ENCODE measurements at regions not wholly inside any gene's neighbourhood (a gene's known extent, or its start where the extent isn't known, plus 50 kb on each side); places are given as distances from the start of the nearest gene placed in this dataset.

GRCh38 chr13:21980049-21980448, 309.2 kb downstream of the FGF9 start:
- DNase-seq: no peak
- TF ChIP-seq GATA1 (IDR thresholded peaks at IDR 0.05; ENCODE audit: low read depth, low read length) (no peak), POLR2A (IDR thresholded peaks at IDR 0.05; ENCODE audit: low read length) (no peak)

- no peak for DNase-seq
- TF ChIP-seq POLR2A (IDR thresholded peaks at IDR 0.05; ENCODE audit: low read length) (no peak), GATA1 (IDR thresholded peaks at IDR 0.05; ENCODE audit: low read depth, low read length) (no peak)
These were observed 313.3 kb downstream of the FGF9 start for GRCh38 chr13:21984156-21984555.

- DNase-seq: no peak
- TF ChIP-seq POLR2A (IDR thresholded peaks at IDR 0.05; ENCODE audit: low read length) (no peak), GATA1 (IDR thresholded peaks at IDR 0.05; ENCODE audit: low read depth, low read length) (no peak)
These were observed 315.7 kb downstream of the FGF9 start for GRCh38 chr13:21986602-21987001.

DNA sequence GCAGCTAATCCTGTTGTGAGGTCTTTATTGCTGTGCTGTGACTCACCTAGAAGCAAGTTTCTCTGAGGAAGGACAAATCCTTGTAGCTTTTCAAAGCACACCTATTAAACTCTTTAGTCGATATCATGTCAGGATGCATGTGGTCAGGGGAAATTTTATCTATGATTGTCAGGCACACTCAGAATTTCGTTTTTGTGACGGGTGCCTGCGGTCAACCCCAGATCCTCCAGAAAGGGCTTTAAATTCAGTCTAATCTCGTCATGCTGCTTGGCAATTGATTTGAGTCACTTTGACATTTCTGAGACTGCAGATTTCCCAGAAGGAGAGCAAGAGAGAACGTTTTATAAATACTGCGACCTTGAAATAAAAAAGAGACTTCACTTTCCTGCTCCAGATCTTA, 316.9 kb downstream of the FGF9 start:
- DNase-seq: no peak
- TF ChIP-seq GATA1 (IDR thresholded peaks at IDR 0.05; ENCODE audit: low read depth, low read length): no peak
- no peak for TF ChIP-seq POLR2A (IDR thresholded peaks at IDR 0.05; ENCODE audit: low read length)

DNA sequence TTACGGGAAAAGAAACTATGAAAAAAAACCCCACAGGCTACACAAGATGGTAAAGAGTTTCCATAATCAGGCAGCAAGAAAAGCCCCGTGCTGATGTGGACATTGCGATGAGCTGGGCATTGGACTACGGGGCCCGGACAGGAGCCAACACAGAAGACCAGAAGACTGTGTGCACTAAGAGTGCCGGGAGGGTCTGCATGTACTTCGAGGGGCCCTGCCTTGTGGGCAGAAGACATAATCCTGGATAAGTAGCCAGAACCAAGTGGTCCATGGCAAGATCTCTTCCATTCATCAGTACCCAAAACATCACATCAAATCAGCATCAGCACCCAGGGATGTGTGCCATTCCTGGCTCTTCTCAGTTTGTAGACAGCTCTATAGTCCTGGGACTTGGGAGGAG, 317.8 kb downstream of the FGF9 start:
- TF ChIP-seq GATA1 (IDR thresholded peaks at IDR 0.05; ENCODE audit: low read depth, low read length) (no peak), POLR2A (IDR thresholded peaks at IDR 0.05; ENCODE audit: low read length) (no peak)

DNA sequence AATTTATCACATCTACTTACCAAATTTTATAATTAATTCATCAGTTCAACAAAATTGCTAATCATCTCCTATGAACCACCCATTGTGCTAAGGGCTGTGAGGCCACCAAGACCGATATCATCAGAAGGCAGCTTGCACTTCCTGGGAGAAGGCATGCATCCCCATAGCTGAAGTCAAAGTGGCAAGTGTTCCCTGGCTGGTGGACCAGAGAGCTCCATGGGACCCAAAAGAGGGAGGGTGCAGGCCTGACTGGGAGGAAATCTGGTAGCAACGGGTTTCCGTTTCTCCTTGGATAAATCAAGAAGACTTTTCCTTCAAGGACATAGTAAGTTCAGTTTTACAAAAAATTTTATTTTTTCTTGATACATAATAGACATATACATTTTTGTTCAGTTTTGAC, 325.2 kb downstream of the FGF9 start:
- no peak for DNase-seq
- no peak for TF ChIP-seq GATA1 (IDR thresholded peaks at IDR 0.05; ENCODE audit: low read depth, low read length)
- no peak for TF ChIP-seq POLR2A (IDR thresholded peaks at IDR 0.05; ENCODE audit: low read length)

More for the DNA sequence above, 317.8 kb downstream of the FGF9 start:
- DNase-seq: no peak

- no peak for TF ChIP-seq POLR2A (IDR thresholded peaks at IDR 0.05; ENCODE audit: low read length)
- TF ChIP-seq GATA1 (IDR thresholded peaks at IDR 0.05; ENCODE audit: low read depth, low read length): no peak
These were observed 326.9 kb downstream of the FGF9 start for GRCh38 chr13:21997726-21998125.

DNA sequence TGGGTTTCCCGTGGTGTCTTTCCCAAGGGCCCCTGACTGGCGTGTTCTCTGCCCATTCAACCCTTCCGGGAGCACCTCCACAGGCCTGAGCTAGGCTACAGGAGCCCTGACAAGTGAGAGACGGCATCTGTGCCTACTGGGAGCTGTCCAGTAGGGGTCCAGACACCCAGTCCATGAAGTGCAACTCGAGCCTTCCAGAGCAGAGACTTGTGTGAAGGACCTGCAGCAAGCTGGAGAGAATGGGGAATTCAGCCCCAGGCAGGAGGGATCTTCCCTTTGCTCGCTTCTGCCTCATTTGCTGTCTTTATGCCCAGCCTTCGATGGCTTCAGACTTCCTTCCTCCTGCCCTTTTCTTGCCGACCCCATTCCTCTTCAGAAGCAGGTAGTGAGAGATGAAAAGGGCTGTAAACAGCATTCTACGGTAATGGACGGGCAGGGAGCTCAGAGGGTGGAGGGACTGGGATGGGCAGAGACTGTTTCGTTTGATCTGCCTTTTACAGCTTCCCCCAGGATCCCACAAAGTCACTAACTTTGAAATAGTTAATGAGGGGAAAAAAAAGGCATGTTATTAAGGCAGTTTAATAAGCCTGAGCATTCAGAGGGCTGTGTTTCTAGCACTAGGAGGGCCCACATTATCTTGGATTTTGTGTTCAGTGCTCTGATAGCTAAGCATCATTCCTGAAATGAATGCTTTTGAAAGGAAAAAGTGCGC, 327.6 kb downstream of the FGF9 start:
- DNase-seq: no peak
- no peak for TF ChIP-seq GATA1 (IDR thresholded peaks at IDR 0.05; ENCODE audit: low read depth, low read length)
- TF ChIP-seq POLR2A (IDR thresholded peaks at IDR 0.05; ENCODE audit: low read length): no peak

More at GRCh38 chr13:21997726-21998125, 326.9 kb downstream of the FGF9 start:
- DNase-seq: no peak

DNA sequence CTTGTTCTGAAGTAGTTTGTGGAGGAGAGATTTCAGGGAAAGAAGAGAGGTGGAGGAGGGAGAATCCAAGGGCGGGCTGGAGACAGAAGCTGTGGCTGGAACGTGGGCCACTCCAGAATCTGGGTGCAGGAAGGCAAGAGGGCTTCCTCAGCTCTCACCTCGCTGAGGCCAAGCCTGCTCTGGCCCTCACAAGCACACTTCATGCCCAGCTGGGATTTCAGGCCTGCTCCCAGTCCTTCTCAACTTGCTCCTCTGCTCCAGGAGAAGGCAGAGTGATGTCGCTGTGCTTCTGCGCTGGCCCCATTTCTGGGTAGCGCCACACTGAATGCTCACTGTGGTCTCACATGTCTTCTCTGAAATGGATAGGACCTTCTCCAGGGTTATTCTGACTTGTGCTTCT, 328.8 kb downstream of the FGF9 start:
- TF ChIP-seq POLR2A (IDR thresholded peaks at IDR 0.05; ENCODE audit: low read length) (no peak), GATA1 (IDR thresholded peaks at IDR 0.05; ENCODE audit: low read depth, low read length) (no peak)
- DNase-seq: no peak

- no peak for DNase-seq
- no peak for TF ChIP-seq GATA1 (IDR thresholded peaks at IDR 0.05; ENCODE audit: low read depth, low read length)
- TF ChIP-seq POLR2A (IDR thresholded peaks at IDR 0.05; ENCODE audit: low read length): no peak
These were observed 329.3 kb downstream of the FGF9 start for GRCh38 chr13:22000191-22000590.

- no peak for TF ChIP-seq POLR2A (IDR thresholded peaks at IDR 0.05; ENCODE audit: low read length)
- TF ChIP-seq GATA1 (IDR thresholded peaks at IDR 0.05; ENCODE audit: low read depth, low read length): no peak
- DNase-seq: no peak
These were observed 330.5 kb downstream of the FGF9 start for GRCh38 chr13:22001336-22001735.

GRCh38 chr13:22002893-22003292, 332.0 kb downstream of the FGF9 start:
- TF ChIP-seq GATA1 (IDR thresholded peaks at IDR 0.05; ENCODE audit: low read depth, low read length) (no peak), POLR2A (IDR thresholded peaks at IDR 0.05; ENCODE audit: low read length) (no peak)

GRCh38 chr13:22009500-22009899, 338.6 kb downstream of the FGF9 start:
- no peak for TF ChIP-seq POLR2A (IDR thresholded peaks at IDR 0.05; ENCODE audit: low read length)
- no peak for TF ChIP-seq GATA1 (IDR thresholded peaks at IDR 0.05; ENCODE audit: low read depth, low read length)
- DNase-seq: no peak

More at GRCh38 chr13:22002893-22003292, 332.0 kb downstream of the FGF9 start:
- DNase-seq: no peak

GRCh38 chr13:22009937-22010336, 339.1 kb downstream of the FGF9 start:
- TF ChIP-seq GATA1 (IDR thresholded peaks at IDR 0.05; ENCODE audit: low read depth, low read length) (no peak), POLR2A (IDR thresholded peaks at IDR 0.05; ENCODE audit: low read length) (no peak)

GRCh38 chr13:22012686-22013085, 341.8 kb downstream of the FGF9 start:
- no peak for DNase-seq
- TF ChIP-seq POLR2A (IDR thresholded peaks at IDR 0.05; ENCODE audit: low read length) (no peak), GATA1 (IDR thresholded peaks at IDR 0.05; ENCODE audit: low read depth, low read length) (no peak)

More at GRCh38 chr13:22009937-22010336, 339.1 kb downstream of the FGF9 start:
- no peak for DNase-seq
